GM10847 (cell line): ENCODE measurements at regions not wholly inside any gene's neighbourhood (a gene's known extent, or its start where the extent isn't known, plus 50 kb on each side); places are given as distances from the start of the nearest gene placed in this dataset.

Experiments used
- POLR2A ChIP-seq: IDR thresholded peaks from 2 replicates; pipeline ENCODE4 v1.6.1; 2011; ENCODE audit not compliant: insufficient read length; ENCODE audit errors: extremely low read depth

DNA sequence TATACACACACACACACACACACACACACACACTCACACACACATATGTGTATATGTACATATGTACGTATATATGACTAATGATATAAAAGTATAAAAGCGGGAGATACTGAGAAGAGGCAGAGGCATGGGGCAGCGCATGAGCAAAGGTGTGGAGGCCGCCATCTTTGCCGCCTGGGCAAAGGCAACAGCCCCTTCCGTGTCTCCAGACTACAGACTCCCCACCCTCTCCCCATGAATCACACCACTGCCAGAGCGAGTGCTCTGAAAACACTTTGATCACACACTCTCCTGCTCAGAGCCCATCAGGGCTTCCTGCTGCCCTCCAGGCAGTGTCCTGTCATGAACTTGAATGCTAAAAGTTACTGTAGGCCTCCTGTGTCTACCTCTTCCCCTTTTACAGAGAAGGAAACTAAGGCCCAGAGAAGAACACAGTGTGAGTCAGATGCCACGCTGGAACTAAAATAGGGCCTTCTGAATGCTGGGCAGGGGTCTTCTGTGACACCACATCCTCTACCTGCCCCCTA is 54.7 kb upstream of the SSBP3 start:
- no peak for TF ChIP-seq POLR2A

DNA sequence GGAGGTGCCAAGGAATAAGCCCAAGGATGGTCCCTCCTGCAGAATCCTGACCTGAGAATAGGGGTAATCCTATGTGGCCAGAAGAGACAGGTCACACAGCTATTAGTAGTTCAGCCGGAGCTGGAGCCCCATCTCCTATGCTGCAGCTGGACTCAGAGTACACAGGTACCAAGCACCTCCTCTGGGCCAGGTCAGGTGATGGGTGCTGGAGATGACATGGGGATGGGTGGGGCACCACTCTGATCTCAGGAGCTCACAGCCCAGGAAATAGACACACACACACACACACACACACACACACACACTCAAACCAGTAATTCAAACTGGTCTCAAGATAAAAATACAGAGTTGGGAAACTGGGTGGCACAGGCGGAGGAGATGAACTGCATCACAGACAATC is 54.2 kb upstream of the SSBP3 start:
- TF ChIP-seq POLR2A, result no peak

DNA sequence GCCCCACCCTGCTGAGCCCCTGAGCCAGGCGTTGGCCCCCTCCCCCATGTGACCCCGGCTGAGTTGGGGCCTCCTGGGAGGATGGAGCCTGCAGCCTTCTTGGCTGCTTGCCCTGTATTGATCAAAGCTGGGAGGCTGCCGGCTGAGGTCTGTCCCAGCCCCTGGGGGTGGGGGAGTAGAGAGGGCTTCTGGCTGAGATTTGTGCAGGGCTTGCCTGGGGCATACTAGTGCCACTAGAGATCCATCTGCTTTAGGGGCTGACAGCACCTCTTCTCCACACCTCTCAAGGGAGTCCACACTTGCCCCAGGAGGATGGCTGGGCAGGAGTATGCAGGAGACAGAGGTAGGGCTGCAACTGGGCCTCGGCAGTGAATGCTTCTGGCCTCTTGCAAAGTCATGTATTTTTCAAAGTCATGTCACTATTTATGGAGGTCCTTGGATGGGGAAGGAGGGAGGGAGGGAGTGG is 53.6 kb upstream of the SSBP3 start:
- no peak for TF ChIP-seq POLR2A

DNA sequence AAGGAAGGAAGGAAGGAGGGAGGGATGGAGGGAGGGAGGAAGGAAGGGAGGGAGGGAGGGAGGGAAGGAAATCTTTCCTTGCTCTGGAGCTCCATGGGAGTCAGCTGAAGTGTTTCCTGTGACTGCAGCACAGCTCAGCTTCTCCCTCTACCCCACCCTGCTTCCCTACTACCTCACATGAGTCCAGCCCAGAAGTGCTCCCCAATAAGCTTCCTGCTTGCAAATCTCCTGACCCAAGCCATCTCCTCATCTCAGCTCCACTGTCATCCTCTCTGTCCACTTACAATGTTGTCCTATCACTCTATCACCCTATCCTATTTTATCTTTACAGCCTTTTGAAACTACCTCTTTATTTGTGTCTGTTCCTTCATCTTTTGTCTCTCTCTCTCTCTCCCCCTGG is 52.9 kb upstream of the SSBP3 start:
- TF ChIP-seq POLR2A, result no peak

DNA sequence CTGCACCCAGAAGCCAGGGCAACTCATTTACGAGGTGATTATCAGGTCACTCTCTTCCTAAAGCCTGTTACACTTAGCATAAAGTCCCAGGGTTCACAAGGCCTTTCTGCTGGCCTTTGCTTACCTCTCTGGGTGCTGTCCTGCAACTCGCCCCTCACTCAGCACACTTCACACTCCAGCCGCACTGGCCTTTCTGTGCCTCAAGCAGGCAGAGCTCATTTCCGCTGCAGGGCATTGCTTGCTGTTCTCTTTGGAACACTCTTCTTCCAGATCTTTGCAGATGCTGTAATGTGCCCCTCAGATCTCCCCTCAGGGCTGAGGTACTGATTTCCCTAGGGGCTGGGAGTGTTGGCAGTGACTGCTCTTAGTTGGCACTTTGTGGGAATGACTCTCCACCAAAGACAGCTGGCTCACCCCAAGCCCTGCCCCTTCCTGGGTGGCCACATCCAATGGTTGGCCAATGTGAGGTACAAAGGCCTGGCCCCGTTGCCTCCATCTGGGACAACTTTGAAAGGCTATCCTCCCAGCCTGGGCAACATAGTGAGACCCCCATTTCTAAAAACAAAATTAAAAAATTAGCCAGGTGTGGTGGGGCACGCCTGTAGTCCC is 50.8 kb upstream of the SSBP3 start:
- no peak for TF ChIP-seq POLR2A

DNA sequence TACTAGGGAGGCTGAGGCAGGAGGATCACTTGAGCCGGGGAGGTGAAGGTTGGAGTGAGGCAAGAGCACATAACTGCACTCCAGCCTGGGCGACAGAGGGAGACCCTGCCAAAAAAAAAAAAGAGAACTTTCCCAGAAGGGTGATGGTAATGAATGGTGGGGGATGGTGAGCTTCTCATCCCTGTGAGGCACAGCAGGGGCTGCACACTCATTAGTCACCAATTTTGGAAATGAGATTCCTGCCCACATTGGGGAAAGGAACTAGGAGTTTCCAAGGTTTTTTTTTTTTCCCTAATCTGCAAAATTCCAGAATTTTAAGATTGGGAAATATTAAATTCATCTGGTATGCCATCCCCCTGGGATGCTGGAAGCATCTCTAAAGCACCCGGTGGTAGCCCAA is 50.2 kb upstream of the SSBP3 start:
- TF ChIP-seq POLR2A, result no peak
